H1 (cell line): ENCODE measurements at regions not wholly inside any gene's neighbourhood (a gene's known extent, or its start where the extent isn't known, plus 50 kb on each side); places are given as distances from the start of the nearest gene placed in this dataset.

Source experiments
- CTCF ChIA-PET: fragments of 300-600 bp; sonication (Branson Sonifier 250); formaldehyde crosslinking; loops from one replicate; lab custom pipeline; 2021; ENCODE audit not compliant: partially characterized antibody; lab: Charles Lee
- POLR2A ChIA-PET: fragments of 300-600 bp; sonication (Branson Sonifier 250); formaldehyde crosslinking; loops from one replicate; lab custom pipeline; 2021; ENCODE audit warnings: inconsistent platforms; ENCODE audit not compliant: partially characterized antibody; lab: Charles Lee
- DNase-seq, 2 experiments: peaks; one replicate each; pipeline versions ENCODE4 v3.0.0 to v3.0.0-alpha.2; 2010 to 2022; ENCODE audit warnings: low spot score in 2 of 2, low read depth in 1 of 2, mixed read lengths in 1 of 2
- FAIRE-seq: peaks from 2 replicates; lab custom pipeline; 2011; peaks lifted over from hg19 to GRCh38; lab: Jason Lieb, UNC
- H2AFZ ChIP-seq: 2 replicates; pipeline ENCODE4 v1.8.1; 2012; ENCODE audit warnings: low read length, inconsistent platforms
- H2AK5ac ChIP-seq: 2 replicates; pipeline ENCODE4 v1.6.1; 2013; ENCODE audit warnings: low read depth, low read length
- H2BK120ac ChIP-seq: replicated peaks from 2 replicates; pipeline ENCODE3; 2013; ENCODE audit warnings: low read depth, low read length, inconsistent platforms
- H2BK12ac ChIP-seq: 2 replicates; pipeline ENCODE4 v1.6.1; 2013; ENCODE audit warnings: low read depth, low read length
- H2BK15ac ChIP-seq: 2 replicates; pipeline ENCODE4 v1.6.1; 2013; ENCODE audit warnings: low read length
- H2BK20ac ChIP-seq: 2 replicates; pipeline ENCODE4 v1.6.1; 2013; ENCODE audit warnings: low read length
- H2BK5ac ChIP-seq: 2 replicates; pipeline ENCODE4 v1.6.1; 2013; ENCODE audit warnings: low read depth, low read length
- H3K14ac ChIP-seq: 2 replicates; pipeline ENCODE4 v1.6.1; 2013; ENCODE audit warnings: inconsistent platforms; ENCODE audit not compliant: insufficient read length
- H3K18ac ChIP-seq: 2 replicates; pipeline ENCODE4 v1.6.1; 2013; ENCODE audit warnings: low read length; ENCODE audit errors: extremely low read depth
- H3K23ac ChIP-seq: 2 replicates; pipeline ENCODE4 v1.6.1; 2013; ENCODE audit warnings: inconsistent platforms; ENCODE audit not compliant: insufficient read length
- H3K23me2 ChIP-seq: 2 replicates; pipeline ENCODE4 v1.6.1; 2013; ENCODE audit warnings: low read depth, low read length
- H3K27ac ChIP-seq: 2 replicates; pipeline ENCODE4 v1.6.1; 2011; ENCODE audit warnings: low read depth, low read length, inconsistent platforms
- H3K27me3 ChIP-seq, 4 experiments: replicated peaks in 1 of 4; 1 replicate in 1 of 4; 2 replicates in 3 of 4; pipeline versions ENCODE4 v1.6.1 to v1.8.1; 2011 to 2013; ENCODE audit warnings: low read length in 3 of 4, mild to moderate bottlenecking in 3 of 4, inconsistent platforms in 2 of 4, mixed read lengths in 2 of 4, moderate library complexity in 1 of 4; ENCODE audit not compliant: control insufficient read depth in 3 of 4, insufficient read depth in 3 of 4; ENCODE audit errors: extremely low read depth in 1 of 4
- H3K36me3 ChIP-seq, 4 experiments: 2 replicates each; pipeline versions ENCODE4 v1.6.1 to v1.8.1; 2011 to 2013; ENCODE audit warnings: mild to moderate bottlenecking in 4 of 4, low read length in 3 of 4, moderate library complexity in 2 of 4, control low read depth in 1 of 4, inconsistent platforms in 1 of 4; ENCODE audit not compliant: insufficient read depth in 4 of 4, control insufficient read depth in 2 of 4
- H3K4ac ChIP-seq: replicated peaks from 2 replicates; pipeline ENCODE3; 2013; ENCODE audit warnings: low read length, low read depth, mixed read lengths, inconsistent platforms; ENCODE audit not compliant: insufficient read length
- H3K4me1 ChIP-seq, 4 experiments: replicated peaks in 1 of 4; 1 replicate in 1 of 4; 2 replicates in 3 of 4; pipeline versions ENCODE4 v1.6.1 to v1.8.1; 2011 to 2013; ENCODE audit warnings: low read length in 3 of 4, inconsistent platforms in 2 of 4, mixed read lengths in 1 of 4; ENCODE audit not compliant: insufficient read depth in 4 of 4, control insufficient read depth in 3 of 4
- H3K4me2 ChIP-seq, 2 experiments: 2 replicates each; pipeline versions ENCODE4 v1.6.1 to v1.8.1; 2011 to 2013; ENCODE audit warnings: low read depth in 2 of 2, low read length in 2 of 2, control low read depth in 1 of 2, inconsistent platforms in 1 of 2, mild to moderate bottlenecking in 1 of 2; ENCODE audit not compliant: insufficient read depth in 1 of 2
- H3K4me3 ChIP-seq, 4 experiments: fragments of 200-600, 300-600 bp in 1 of 4; sonication (generic), shearing (Covaris generic), sonication (Bioruptor Twin) in 1 of 4; 2 replicates each; pipeline versions ENCODE4 v1.5.1 to v1.8.1; 2011 to 2016; ENCODE audit warnings: low read length in 4 of 4, low read depth in 3 of 4, control low read depth in 2 of 4, inconsistent platforms in 2 of 4, mild to moderate bottlenecking in 2 of 4, mixed read lengths in 1 of 4, moderate library complexity in 1 of 4; ENCODE audit not compliant: insufficient read depth in 2 of 4; ENCODE audit errors: extremely low read depth in 1 of 4
- H3K56ac ChIP-seq: replicated peaks from 2 replicates; pipeline ENCODE3; 2013; ENCODE audit warnings: low read depth, mild to moderate bottlenecking, mixed read lengths, low read length, inconsistent platforms; ENCODE audit not compliant: insufficient read length
- H3K79me1 ChIP-seq: 2 replicates; pipeline ENCODE4 v1.6.1; 2013; ENCODE audit warnings: low read depth, low read length, control low read depth
- H3K79me2 ChIP-seq, 2 experiments: 2 replicates each; pipeline versions ENCODE4 v1.6.1 to v1.8.1; 2012 to 2013; ENCODE audit warnings: low read length in 2 of 2, mild to moderate bottlenecking in 2 of 2, inconsistent platforms in 1 of 2; ENCODE audit not compliant: insufficient read depth in 2 of 2, control insufficient read depth in 1 of 2
- H3K9ac ChIP-seq, 4 experiments: replicated peaks in 1 of 4; 1 replicate in 1 of 4; 2 replicates in 3 of 4; pipeline versions ENCODE4 v1.6.1 to v1.8.1; 2011 to 2013; ENCODE audit warnings: low read depth in 3 of 4, low read length in 3 of 4, control low read depth in 2 of 4, mild to moderate bottlenecking in 2 of 4, moderate library complexity in 2 of 4, inconsistent platforms in 1 of 4; ENCODE audit errors: extremely low read depth in 1 of 4
- H3K9me3 ChIP-seq, 2 experiments: 2 replicates each; pipeline versions ENCODE4 v1.6.1 to v1.8.1; 2012 to 2013; ENCODE audit warnings: mild to moderate bottlenecking in 2 of 2, moderate library complexity in 2 of 2, control low read depth in 1 of 2, inconsistent platforms in 1 of 2, low read depth in 1 of 2, low read length in 1 of 2, mixed read lengths in 1 of 2; ENCODE audit not compliant: insufficient read depth in 2 of 2
- H4K20me1 ChIP-seq, 2 experiments: replicated peaks in 1 of 2; 2 replicates each; pipeline versions ENCODE3 to v1.8.1; 2011 to 2013; ENCODE audit warnings: inconsistent platforms in 2 of 2, low read length in 2 of 2, mild to moderate bottlenecking in 1 of 2; ENCODE audit not compliant: insufficient read depth in 2 of 2, control insufficient read depth in 1 of 2
- H4K5ac ChIP-seq: 2 replicates; pipeline ENCODE4 v1.6.1; 2013; ENCODE audit warnings: low read length, low read depth, mixed read lengths, inconsistent platforms; ENCODE audit not compliant: insufficient read length
- H4K8ac ChIP-seq: 2 replicates; pipeline ENCODE4 v1.8.0; 2013; ENCODE audit warnings: mild to moderate bottlenecking, moderate library complexity, low read length, inconsistent platforms; ENCODE audit not compliant: insufficient read depth; ENCODE audit errors: extremely low read depth
- H4K91ac ChIP-seq: replicated peaks from 2 replicates; pipeline ENCODE3; 2013; ENCODE audit warnings: low read length, mixed read lengths, inconsistent platforms; ENCODE audit not compliant: insufficient read length
- ATF3 ChIP-seq: IDR thresholded peaks from 2 replicates; pipeline ENCODE4 v1.6.1; 2011; ENCODE audit warnings: low read depth, mild to moderate bottlenecking, low read length; ENCODE audit not compliant: insufficient read depth
- EZH2 ChIP-seq: fragments of 200-600 bp; sonication (generic); IDR thresholded peaks from 2 replicates; pipeline ENCODE4 v1.7.1; 2012; ENCODE audit warnings: low read depth, mild to moderate bottlenecking, moderate library complexity, low read length, inconsistent platforms; ENCODE audit not compliant: severe bottlenecking
- GABPA ChIP-seq: IDR thresholded peaks from 2 replicates; pipeline ENCODE4 v1.6.1; 2011; ENCODE audit warnings: mild to moderate bottlenecking, low read length, moderate library complexity, borderline replicate concordance; ENCODE audit not compliant: insufficient read depth
- GTF2F1 ChIP-seq: IDR thresholded peaks from 2 replicates; pipeline ENCODE4 v1.6.1; 2012; ENCODE audit warnings: low read depth, low read length, improper control_type of control experiment, borderline replicate concordance
- RFX5 ChIP-seq: IDR thresholded peaks from 2 replicates; pipeline ENCODE4 v1.6.1; 2011; ENCODE audit warnings: low read depth, low read length, improper control_type of control experiment, borderline replicate concordance
- TAF1 ChIP-seq: IDR thresholded peaks from 2 replicates; pipeline ENCODE4 v1.6.1; 2011; ENCODE audit warnings: mild to moderate bottlenecking, low read depth, low read length
- YY1 ChIP-seq: IDR thresholded peaks from 2 replicates; pipeline ENCODE4 v1.6.1; 2011; ENCODE audit warnings: low read depth, mild to moderate bottlenecking, low read length
- WGBS, 2 experiments: shearing (Covaris generic) in 1 of 2; methylation state at CpG; one replicate each; pipeline versions ENCODE4 v1.1.6 to v1.1.7; 2013 to 2015; ENCODE audit warnings: low lambda C conversion rate in 2 of 2, mixed read lengths in 2 of 2, inconsistent platforms in 1 of 2, low coverage in 1 of 2, missing lambda C conversion rate in 1 of 2; ENCODE audit not compliant: insufficient replicate concordance in 2 of 2, insufficient coverage in 1 of 2, insufficient read length in 1 of 2; ENCODE audit errors: extremely low coverage in 1 of 2, missing lambda C conversion rate in 1 of 2; 5-methylcytosine and 5-hydroxymethylcytosine counted together
- TF ChIP-seq, protein P1 (sequence below): IDR thresholded peaks from 2 replicates; pipeline ENCODE4 v1.6.1; 2012; ENCODE audit warnings: low read length, inconsistent platforms
- TF ChIP-seq, protein P2 (sequence below), 3 experiments: IDR thresholded peaks; 1 replicate in 2 of 3; 2 replicates in 1 of 3; pipeline versions ENCODE4 v1.5.1 to v1.6.1; 2011; ENCODE audit warnings: low read length in 3 of 3, mild to moderate bottlenecking in 3 of 3, inconsistent platforms in 2 of 3, low read depth in 1 of 3, moderate library complexity in 1 of 3; ENCODE audit not compliant: insufficient read depth in 1 of 3; ENCODE audit errors: control extremely low read depth in 1 of 3

GRCh38 chr10:60565492-60565891, 175.8 kb upstream of the ANK3 start:
- Histone ChIP-seq H3K23me2 (no peaks in the 10 kb centered on the region), H4K91ac (no peak overlapping the region), H2BK5ac (no peak overlapping the region), H3K23ac (no peak overlapping the region), H4K5ac (no peak overlapping the region), H3K4me1 (no peaks in the 10 kb centered on the region), H2BK20ac (no peak overlapping the region), H4K20me1 (no peaks in the 10 kb centered on the region), H3K27me3 (no peaks in the 10 kb centered on the region), H3K4me3 (no peak overlapping the region), H3K79me2 (no peaks in the 10 kb centered on the region), H3K9ac (no peak overlapping the region), H3K9me3 (peaks cover 5% of the 10 kb centered on the region in 2 experiments; a peak in 2 of 4 replicates), H2AK5ac (no peak overlapping the region), H2BK120ac (no peak overlapping the region), H3K4ac (no peak overlapping the region), H2BK12ac (no peak overlapping the region), H2AFZ (no peak overlapping the region), H3K14ac (no peak overlapping the region), H3K56ac (no peak overlapping the region), H3K79me1 (no peaks in the 10 kb centered on the region), H2BK15ac (no peak overlapping the region), H3K27ac (no peak overlapping the region), H3K18ac (no peak overlapping the region), H3K36me3 (no peaks in the 10 kb centered on the region), H4K8ac (no peak overlapping the region), H3K4me2 (no peak overlapping the region)
- POLR2A ChIA-PET: no interaction called here
- FAIRE-seq (no peak), DNase-seq (no peak)
- CTCF ChIA-PET: no interaction called here
- WGBS, 2 experiments: 95% methylated on average over 2 of the region's 2 CpGs; no CpG with 5 or more reads in 1 of the 2 experiments
- TF ChIP-seq TAF1 (no peak), YY1 (no peak), GABPA (no peak), EZH2 (no peak), GTF2F1 (no peak), ATF3 (no peak), RFX5 (no peak)
- TF ChIP-seq, protein P1, sequence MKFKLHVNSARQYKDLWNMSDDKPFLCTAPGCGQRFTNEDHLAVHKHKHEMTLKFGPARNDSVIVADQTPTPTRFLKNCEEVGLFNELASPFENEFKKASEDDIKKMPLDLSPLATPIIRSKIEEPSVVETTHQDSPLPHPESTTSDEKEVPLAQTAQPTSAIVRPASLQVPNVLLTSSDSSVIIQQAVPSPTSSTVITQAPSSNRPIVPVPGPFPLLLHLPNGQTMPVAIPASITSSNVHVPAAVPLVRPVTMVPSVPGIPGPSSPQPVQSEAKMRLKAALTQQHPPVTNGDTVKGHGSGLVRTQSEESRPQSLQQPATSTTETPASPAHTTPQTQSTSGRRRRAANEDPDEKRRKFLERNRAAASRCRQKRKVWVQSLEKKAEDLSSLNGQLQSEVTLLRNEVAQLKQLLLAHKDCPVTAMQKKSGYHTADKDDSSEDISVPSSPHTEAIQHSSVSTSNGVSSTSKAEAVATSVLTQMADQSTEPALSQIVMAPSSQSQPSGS: no peak
- TF ChIP-seq, protein P2, sequence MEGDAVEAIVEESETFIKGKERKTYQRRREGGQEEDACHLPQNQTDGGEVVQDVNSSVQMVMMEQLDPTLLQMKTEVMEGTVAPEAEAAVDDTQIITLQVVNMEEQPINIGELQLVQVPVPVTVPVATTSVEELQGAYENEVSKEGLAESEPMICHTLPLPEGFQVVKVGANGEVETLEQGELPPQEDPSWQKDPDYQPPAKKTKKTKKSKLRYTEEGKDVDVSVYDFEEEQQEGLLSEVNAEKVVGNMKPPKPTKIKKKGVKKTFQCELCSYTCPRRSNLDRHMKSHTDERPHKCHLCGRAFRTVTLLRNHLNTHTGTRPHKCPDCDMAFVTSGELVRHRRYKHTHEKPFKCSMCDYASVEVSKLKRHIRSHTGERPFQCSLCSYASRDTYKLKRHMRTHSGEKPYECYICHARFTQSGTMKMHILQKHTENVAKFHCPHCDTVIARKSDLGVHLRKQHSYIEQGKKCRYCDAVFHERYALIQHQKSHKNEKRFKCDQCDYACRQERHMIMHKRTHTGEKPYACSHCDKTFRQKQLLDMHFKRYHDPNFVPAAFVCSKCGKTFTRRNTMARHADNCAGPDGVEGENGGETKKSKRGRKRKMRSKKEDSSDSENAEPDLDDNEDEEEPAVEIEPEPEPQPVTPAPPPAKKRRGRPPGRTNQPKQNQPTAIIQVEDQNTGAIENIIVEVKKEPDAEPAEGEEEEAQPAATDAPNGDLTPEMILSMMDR (IDR thresholded peaks at IDR 0.05; ENCODE audit: control extremely low read depth in 1 of 3, insufficient read depth in 1 of 3, low read depth in 1 of 3, low read length in 3 of 3): no peak
